ENCODE measurements at regions not wholly inside any gene's neighbourhood (a gene's known extent, or its start where the extent isn't known, plus 50 kb on each side); places are given as distances from the start of the nearest gene placed in this dataset.

DNA sequence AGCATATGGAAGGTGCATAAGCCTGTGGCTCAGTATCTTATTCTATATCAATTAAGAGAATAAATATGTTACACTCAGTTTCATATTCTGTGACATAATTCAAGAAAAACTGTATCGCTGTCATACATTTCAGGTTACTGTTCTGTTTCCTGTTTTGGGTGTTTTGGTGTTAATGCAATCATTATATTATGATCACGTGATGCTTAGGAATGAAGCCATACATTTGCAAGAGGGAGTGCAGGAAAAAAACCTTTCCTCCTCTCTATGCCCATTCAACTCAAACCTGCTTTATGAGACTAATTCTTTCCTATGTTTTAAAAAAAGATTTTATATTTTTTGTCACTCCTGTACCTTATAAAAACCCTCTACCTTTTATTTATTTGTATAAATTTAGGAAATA lies 120.8 kb upstream of the DDX18 start:
- TF ChIP-seq, protein P1, sequence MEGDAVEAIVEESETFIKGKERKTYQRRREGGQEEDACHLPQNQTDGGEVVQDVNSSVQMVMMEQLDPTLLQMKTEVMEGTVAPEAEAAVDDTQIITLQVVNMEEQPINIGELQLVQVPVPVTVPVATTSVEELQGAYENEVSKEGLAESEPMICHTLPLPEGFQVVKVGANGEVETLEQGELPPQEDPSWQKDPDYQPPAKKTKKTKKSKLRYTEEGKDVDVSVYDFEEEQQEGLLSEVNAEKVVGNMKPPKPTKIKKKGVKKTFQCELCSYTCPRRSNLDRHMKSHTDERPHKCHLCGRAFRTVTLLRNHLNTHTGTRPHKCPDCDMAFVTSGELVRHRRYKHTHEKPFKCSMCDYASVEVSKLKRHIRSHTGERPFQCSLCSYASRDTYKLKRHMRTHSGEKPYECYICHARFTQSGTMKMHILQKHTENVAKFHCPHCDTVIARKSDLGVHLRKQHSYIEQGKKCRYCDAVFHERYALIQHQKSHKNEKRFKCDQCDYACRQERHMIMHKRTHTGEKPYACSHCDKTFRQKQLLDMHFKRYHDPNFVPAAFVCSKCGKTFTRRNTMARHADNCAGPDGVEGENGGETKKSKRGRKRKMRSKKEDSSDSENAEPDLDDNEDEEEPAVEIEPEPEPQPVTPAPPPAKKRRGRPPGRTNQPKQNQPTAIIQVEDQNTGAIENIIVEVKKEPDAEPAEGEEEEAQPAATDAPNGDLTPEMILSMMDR (IDR thresholded peaks at IDR 0.05; ENCODE audit: extremely low read depth in 1 of 2, insufficient read depth in 1 of 2, low read depth in 1 of 2, low read length in 2 of 2): no peak
- no peak for TF ChIP-seq POLR2AphosphoS5 (IDR thresholded peaks at IDR 0.05; ENCODE audit: insufficient read depth, low read depth, low read length)
- TF ChIP-seq POLR2A (IDR thresholded peaks at IDR 0.05; ENCODE audit: low read depth, low read length): no peak
- TF ChIP-seq JUN (IDR thresholded peaks at IDR 0.05; ENCODE audit: borderline replicate concordance, insufficient read depth, insufficient read length, low read depth): no peak
- no peak for TF ChIP-seq FOS (IDR thresholded peaks at IDR 0.05; ENCODE audit: borderline replicate concordance, insufficient read depth, low read length)
- no peak for TF ChIP-seq MAX (IDR thresholded peaks at IDR 0.05; ENCODE audit: insufficient read depth, insufficient read length)
